ENCODE measurements at regions not wholly inside any gene's neighbourhood (a gene's known extent, or its start where the extent isn't known, plus 50 kb on each side); places are given as distances from the start of the nearest gene placed in this dataset.

- Mint-ChIP-seq H3K27me3 (ENCODE audit: low read depth in 2 of 2) (no peaks in the 10 kb centered on the region), H3K27ac (no peak overlapping the region), H3K4me3 (no peak overlapping the region), H3K4me1 (no peaks in the 10 kb centered on the region), H3K9me3 (peaks cover 2 to 3% of the 10 kb centered on the region in 2 donors), H3K36me3 (no peaks in the 10 kb centered on the region)
- H3K27me3 ChIP-seq (ENCODE audit: control insufficient read depth, insufficient read depth, low read length), result no peaks in the 10 kb centered on the region
- no peak overlapping the region for H3K27ac ChIP-seq (ENCODE audit: low read length)
- no peak for DNase-seq
- WGBS (ENCODE audit: insufficient coverage), result 83% methylated on average over 4 of the region's 7 CpGs
- H3K36me3 ChIP-seq (ENCODE audit: control insufficient read depth, insufficient read depth, low read length), result no peaks in the 10 kb centered on the region
- no peak for TF ChIP-seq CTCF (IDR thresholded peaks at IDR 0.05)
- no peak overlapping the region for H3K4me3 ChIP-seq (ENCODE audit: low read length)
- no peaks in the 10 kb centered on the region for H3K4me1 ChIP-seq (ENCODE audit: control insufficient read depth, insufficient read depth, low read length)
- no peaks in the 10 kb centered on the region for H3K9me3 ChIP-seq (ENCODE audit: control insufficient read depth, insufficient read depth, low read length)
- ATAC-seq, result no peak
- intact Hi-C loops (cut with micrococcal nuclease), result no loop called here
Observed at GRCh38 chr16:9411426-9411825, 320.0 kb downstream of the HAPSTR1 start.

- Mint-ChIP-seq H3K9me3 (peaks cover 2 to 3% of the 10 kb centered on the region in 2 donors), H3K36me3 (no peaks in the 10 kb centered on the region), H3K4me3 (no peak overlapping the region), H3K27ac (no peak overlapping the region), H3K4me1 (no peaks in the 10 kb centered on the region), H3K27me3 (ENCODE audit: low read depth in 2 of 2) (no peaks in the 10 kb centered on the region)
- peaks cover 3% of the 10 kb centered on the region for H3K9me3 ChIP-seq (ENCODE audit: control insufficient read depth, insufficient read depth, low read length)
- H3K4me1 ChIP-seq (ENCODE audit: control insufficient read depth, insufficient read depth, low read length), result no peaks in the 10 kb centered on the region
- no peaks in the 10 kb centered on the region for H3K27me3 ChIP-seq (ENCODE audit: control insufficient read depth, insufficient read depth, low read length)
- no peak overlapping the region for H3K4me3 ChIP-seq (ENCODE audit: low read length)
- H3K27ac ChIP-seq (ENCODE audit: low read length), result no peak overlapping the region
- no peak for DNase-seq
- TF ChIP-seq CTCF (IDR thresholded peaks at IDR 0.05), result no peak
- no peak for ATAC-seq
- 82% methylated on average over 7 of the region's 9 CpGs for WGBS (ENCODE audit: insufficient coverage)
- intact Hi-C loops (cut with micrococcal nuclease), result no loop called here
- no peaks in the 10 kb centered on the region for H3K36me3 ChIP-seq (ENCODE audit: control insufficient read depth, insufficient read depth, low read length)
Observed at GRCh38 chr16:9412031-9412914, 320.8 kb downstream of the HAPSTR1 start.

- 77% methylated on average over 5 of the region's 5 CpGs for WGBS (ENCODE audit: insufficient coverage)
- Histone ChIP-seq H3K4me3 (ENCODE audit: low read length) (no peak overlapping the region), H3K27me3 (ENCODE audit: control insufficient read depth, insufficient read depth, low read length) (no peaks in the 10 kb centered on the region), H3K27ac (ENCODE audit: low read length) (no peak overlapping the region), H3K9me3 (ENCODE audit: control insufficient read depth, insufficient read depth, low read length) (peaks cover 3% of the 10 kb centered on the region), H3K36me3 (ENCODE audit: control insufficient read depth, insufficient read depth, low read length) (no peaks in the 10 kb centered on the region), H3K4me1 (ENCODE audit: control insufficient read depth, insufficient read depth, low read length) (no peaks in the 10 kb centered on the region)
- Mint-ChIP-seq H3K36me3 (no peaks in the 10 kb centered on the region), H3K27ac (no peak overlapping the region), H3K9me3 (peaks cover 2 to 6% of the 10 kb centered on the region in 2 donors), H3K4me1 (no peaks in the 10 kb centered on the region), H3K4me3 (no peak overlapping the region), H3K27me3 (ENCODE audit: low read depth in 2 of 2) (no peaks in the 10 kb centered on the region)
- DNase-seq (no peak), ATAC-seq (no peak)
- intact Hi-C loops (cut with micrococcal nuclease), result no loop called here
- TF ChIP-seq CTCF (IDR thresholded peaks at IDR 0.05), result no peak
Observed at GRCh38 chr16:9412915-9413264, 321.4 kb downstream of the HAPSTR1 start.

- H3K27me3 ChIP-seq (ENCODE audit: control insufficient read depth, insufficient read depth, low read length), result no peaks in the 10 kb centered on the region
- intact Hi-C loops (cut with micrococcal nuclease), result no loop called here
Observed at GRCh38 chr16:9415545-9415944, 324.1 kb downstream of the HAPSTR1 start.

More at GRCh38 chr16:9415545-9415944, 324.1 kb downstream of the HAPSTR1 start:
- Mint-ChIP-seq H3K4me3 (no peak overlapping the region), H3K36me3 (no peaks in the 10 kb centered on the region), H3K27ac (no peak overlapping the region), H3K27me3 (ENCODE audit: low read depth in 2 of 2) (no peaks in the 10 kb centered on the region), H3K9me3 (peaks cover 2 to 6% of the 10 kb centered on the region in 2 donors), H3K4me1 (no peaks in the 10 kb centered on the region)
- Histone ChIP-seq H3K36me3 (ENCODE audit: control insufficient read depth, insufficient read depth, low read length) (no peaks in the 10 kb centered on the region), H3K4me3 (ENCODE audit: low read length) (no peak overlapping the region), H3K4me1 (ENCODE audit: control insufficient read depth, insufficient read depth, low read length) (no peaks in the 10 kb centered on the region), H3K9me3 (ENCODE audit: control insufficient read depth, insufficient read depth, low read length) (peaks cover 3% of the 10 kb centered on the region), H3K27ac (ENCODE audit: low read length) (no peak overlapping the region)
- DNase-seq (no peak), ATAC-seq (no peak)
- TF ChIP-seq CTCF (IDR thresholded peaks at IDR 0.05), result no peak
- WGBS (ENCODE audit: insufficient coverage), result 98% methylated on average over 3 of the region's 4 CpGs
